Endothelial cell of umbilical vein (primary cell): ENCODE measurements at regions not wholly inside any gene's neighbourhood (a gene's known extent, or its start where the extent isn't known, plus 50 kb on each side); places are given as distances from the start of the nearest gene placed in this dataset.

Source experiments
- BruUV-seq: library from RNA; stranded (reverse); fragments of 400-500 nt; replicated peaks from 2 replicates; lab custom pipeline; 2021; lab: Mats Ljungman, UMichigan
- CTCF ChIA-PET: fragments of 300-600, 350-600 bp; sonication (Branson Sonifier 250); formaldehyde crosslinking; loops from one replicate; lab custom pipeline; 2021; ENCODE audit warnings: antibody characterized with exemption, inconsistent platforms; lab: Charles Lee
- POLR2A ChIA-PET: fragments of 300-600, 350-600 bp; sonication (Branson Sonifier 250); formaldehyde crosslinking; loops from one replicate; lab custom pipeline; 2021; ENCODE audit warnings: antibody characterized with exemption, inconsistent platforms; lab: Charles Lee
- DNase-seq: peaks from one replicate; pipeline ENCODE4 v3.0.0-alpha.2; 2011; ENCODE audit warnings: low read depth, low spot score
- FAIRE-seq: peaks from 2 replicates; lab custom pipeline; 2011; peaks lifted over from hg19 to GRCh38; lab: Jason Lieb, UNC
- H2AFZ ChIP-seq: 2 replicates; pipeline ENCODE4 v1.6.0; 2012; ENCODE audit warnings: low read depth, low read length, control low read depth, inconsistent platforms
- H3K27ac ChIP-seq: 2 replicates; pipeline ENCODE4 v1.5.1; 2011; ENCODE audit warnings: low read depth, mild to moderate bottlenecking, control low read depth, low read length, moderate library complexity; ENCODE audit not compliant: insufficient read depth
- H3K27me3 ChIP-seq, 2 experiments: 2 replicates each; pipeline versions ENCODE4 v1.6.0 to v1.6.1; 2011; ENCODE audit warnings: low read length in 2 of 2, mixed read lengths in 1 of 2; ENCODE audit not compliant: control insufficient read depth in 2 of 2, insufficient read depth in 2 of 2
- H3K36me3 ChIP-seq, 2 experiments: 2 replicates in 1 of 2; 3 replicates in 1 of 2; pipeline ENCODE4 v1.5.1; 2011; ENCODE audit warnings: low read length in 2 of 2, mild to moderate bottlenecking in 1 of 2, moderate library complexity in 1 of 2; ENCODE audit not compliant: control insufficient read depth in 2 of 2, insufficient read depth in 2 of 2; ENCODE audit errors: extremely low read depth in 1 of 2
- H3K4me1 ChIP-seq: 3 replicates; pipeline ENCODE4 v1.5.1; 2011; ENCODE audit warnings: mild to moderate bottlenecking, low read length; ENCODE audit not compliant: control insufficient read depth, insufficient read depth; ENCODE audit errors: extremely low read depth
- H3K4me2 ChIP-seq: 2 replicates; pipeline ENCODE4 v1.6.1; 2011; ENCODE audit warnings: low read length, control low read depth, mixed read lengths; ENCODE audit not compliant: insufficient read depth
- H3K4me3 ChIP-seq, 3 experiments: fragments of 200-600 bp in 1 of 3; sonication (generic), shearing (Covaris generic) in 1 of 3; replicated peaks in 1 of 3; 2 replicates each; pipeline ENCODE4 v1.5.1; 2011 to 2016; ENCODE audit warnings: control low read depth in 3 of 3, low read length in 3 of 3, mild to moderate bottlenecking in 2 of 3, inconsistent platforms in 1 of 3, low read depth in 1 of 3, moderate library complexity in 1 of 3; ENCODE audit not compliant: insufficient read depth in 1 of 3
- H3K79me2 ChIP-seq: 2 replicates; pipeline ENCODE4 v1.6.0; 2012; ENCODE audit warnings: low read length, inconsistent platforms; ENCODE audit not compliant: control insufficient read depth, insufficient read depth
- H3K9ac ChIP-seq: replicated peaks from 2 replicates; pipeline ENCODE3; 2011; ENCODE audit warnings: low read length, control low read depth; ENCODE audit not compliant: insufficient read depth; ENCODE audit errors: extremely low read depth
- H3K9me1 ChIP-seq: replicated peaks from 3 replicates; pipeline ENCODE4 v1.6.0; 2011; ENCODE audit warnings: mild to moderate bottlenecking, low read length; ENCODE audit not compliant: control insufficient read depth, insufficient read depth; ENCODE audit errors: extremely low read depth
- H3K9me3 ChIP-seq: replicated peaks from 2 replicates; pipeline ENCODE4 v1.5.1; 2012; ENCODE audit warnings: low read length, inconsistent platforms; ENCODE audit not compliant: control insufficient read depth, insufficient read depth
- H4K20me1 ChIP-seq: replicated peaks from 2 replicates; pipeline ENCODE3; 2011; ENCODE audit warnings: mild to moderate bottlenecking, low read length; ENCODE audit not compliant: control insufficient read depth, insufficient read depth; ENCODE audit errors: extremely low read depth
- EZH2 ChIP-seq: IDR thresholded peaks from 2 replicates; pipeline ENCODE4 v1.6.1; 2012; ENCODE audit warnings: borderline replicate concordance, low read depth, mild to moderate bottlenecking, moderate library complexity, low read length, inconsistent platforms; ENCODE audit not compliant: severe bottlenecking
- FOS ChIP-seq: IDR thresholded peaks from 2 replicates; pipeline ENCODE4 v1.6.1; 2011; ENCODE audit warnings: mild to moderate bottlenecking, low read length, moderate library complexity, borderline replicate concordance; ENCODE audit not compliant: insufficient read depth
- GATA2 ChIP-seq: IDR thresholded peaks from 2 replicates; pipeline ENCODE4 v1.7.0; 2011; ENCODE audit warnings: low read depth, mild to moderate bottlenecking, moderate library complexity, mixed read lengths, low read length; ENCODE audit not compliant: insufficient read length, insufficient read depth
- JUN ChIP-seq: IDR thresholded peaks from 2 replicates; pipeline ENCODE4 v1.6.1; 2011; ENCODE audit warnings: borderline replicate concordance, low read depth; ENCODE audit not compliant: insufficient read length, insufficient read depth
- MAX ChIP-seq: IDR thresholded peaks from 2 replicates; pipeline ENCODE4 v1.6.1; 2011; ENCODE audit not compliant: insufficient read depth, insufficient read length
- MYC ChIP-seq: IDR thresholded peaks from one replicate; pipeline ENCODE4 v1.6.1; 2011; ENCODE audit warnings: mild to moderate bottlenecking, low read depth, low read length
- POLR2A ChIP-seq: IDR thresholded peaks from 2 replicates; pipeline ENCODE4 v1.6.1; 2012; ENCODE audit warnings: low read depth, mild to moderate bottlenecking, control low read depth, low read length
- POLR2AphosphoS5 ChIP-seq: IDR thresholded peaks from 2 replicates; pipeline ENCODE4 v1.6.1; 2012; ENCODE audit warnings: low read depth, mild to moderate bottlenecking, control low read depth, low read length, moderate library complexity; ENCODE audit not compliant: insufficient read depth
- dilution Hi-C: fragments of 300-500 bp; cut with MboI; formaldehyde crosslinking; loops from one replicate; pipeline ENCODE4 v1.15.0; 2019; ENCODE audit warnings: low sequenced_read_pairs; ENCODE audit not compliant: extremely low pct_ligation_motif_present
- intact Hi-C: fragments of 100-400 bp; cut with micrococcal nuclease; formaldehyde crosslinking; loops from one replicate; pipeline ENCODE4 v1.10.0; 2022
- TF ChIP-seq, protein P1 (sequence below), 2 donors: IDR thresholded peaks; 1 replicate in 1 of 2; 2 replicates in 1 of 2; pipeline ENCODE4 v1.5.1; 2011; ENCODE audit warnings: low read length in 2 of 2, mild to moderate bottlenecking in 2 of 2, moderate library complexity in 2 of 2, control low read depth in 1 of 2, inconsistent platforms in 1 of 2, low read depth in 1 of 2; ENCODE audit not compliant: insufficient read depth in 1 of 2; ENCODE audit errors: extremely low read depth in 1 of 2

- no peak for DNase-seq
- dilution Hi-C loops = no loop called here
- ChIA-PET CTCF (no interaction called here), POLR2A (no interaction called here)
- Histone ChIP-seq H3K9me1 (no peaks in the 10 kb centered on the region), H3K4me2 (no peak overlapping the region), H3K9me3 (peaks cover 2% of the 10 kb centered on the region), H3K27ac (no peak overlapping the region), H4K20me1 (no peaks in the 10 kb centered on the region), H3K4me3 (no peak overlapping the region), H3K27me3 (no peaks in the 10 kb centered on the region), H3K36me3 (no peaks in the 10 kb centered on the region), H2AFZ (no peak overlapping the region), H3K79me2 (no peaks in the 10 kb centered on the region), H3K4me1 (no peaks in the 10 kb centered on the region), H3K9ac (no peak overlapping the region)
- BruUV-seq = no TSS peak
- TF ChIP-seq MYC (no peak), EZH2 (no peak), MAX (no peak), POLR2A (no peak), FOS (no peak), JUN (no peak), POLR2AphosphoS5 (no peak), GATA2 (no peak)
- TF ChIP-seq, protein P1, sequence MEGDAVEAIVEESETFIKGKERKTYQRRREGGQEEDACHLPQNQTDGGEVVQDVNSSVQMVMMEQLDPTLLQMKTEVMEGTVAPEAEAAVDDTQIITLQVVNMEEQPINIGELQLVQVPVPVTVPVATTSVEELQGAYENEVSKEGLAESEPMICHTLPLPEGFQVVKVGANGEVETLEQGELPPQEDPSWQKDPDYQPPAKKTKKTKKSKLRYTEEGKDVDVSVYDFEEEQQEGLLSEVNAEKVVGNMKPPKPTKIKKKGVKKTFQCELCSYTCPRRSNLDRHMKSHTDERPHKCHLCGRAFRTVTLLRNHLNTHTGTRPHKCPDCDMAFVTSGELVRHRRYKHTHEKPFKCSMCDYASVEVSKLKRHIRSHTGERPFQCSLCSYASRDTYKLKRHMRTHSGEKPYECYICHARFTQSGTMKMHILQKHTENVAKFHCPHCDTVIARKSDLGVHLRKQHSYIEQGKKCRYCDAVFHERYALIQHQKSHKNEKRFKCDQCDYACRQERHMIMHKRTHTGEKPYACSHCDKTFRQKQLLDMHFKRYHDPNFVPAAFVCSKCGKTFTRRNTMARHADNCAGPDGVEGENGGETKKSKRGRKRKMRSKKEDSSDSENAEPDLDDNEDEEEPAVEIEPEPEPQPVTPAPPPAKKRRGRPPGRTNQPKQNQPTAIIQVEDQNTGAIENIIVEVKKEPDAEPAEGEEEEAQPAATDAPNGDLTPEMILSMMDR (IDR thresholded peaks at IDR 0.05; ENCODE audit: extremely low read depth in 1 of 2, insufficient read depth in 1 of 2, low read depth in 1 of 2, low read length in 2 of 2) = no peak
- no peak for FAIRE-seq
- intact Hi-C loops = no loop called here
Observed at GRCh38 chr11:92653454-92653853, 316.0 kb upstream of the MTNR1B start.
